SK-N-SH (cell line): ENCODE measurements at regions not wholly inside any gene's neighbourhood (a gene's known extent, or its start where the extent isn't known, plus 50 kb on each side); places are given as distances from the start of the nearest gene placed in this dataset.

Experiments used
- CTCF ChIA-PET: fragments of 300-600, 350-600 bp; formaldehyde crosslinking; extraction: SDS; loops from one replicate; lab custom pipeline; 2021; lab: Yijun Ruan, JAX
- POLR2A ChIA-PET: fragments of 350-600 bp; sonication (Branson Sonifier 250); formaldehyde crosslinking; extraction: SDS; loops from one replicate; lab custom pipeline; 2020; ENCODE audit warnings: antibody characterized with exemption, inconsistent platforms; lab: Yijun Ruan, JAX
- DNase-seq: peaks from one replicate; pipeline ENCODE4 v3.0.0; 2012
- H2AFZ ChIP-seq: fragments of 200-600 bp; sonication (generic); 2 replicates; pipeline ENCODE4 v1.8.1; 2016; ENCODE audit warnings: antibody characterized with exemption, mild to moderate bottlenecking, low read depth
- H3F3A ChIP-seq: fragments of 200-600 bp; sonication (generic); replicated peaks from 2 replicates; pipeline ENCODE3; 2016; ENCODE audit warnings: antibody characterized with exemption, mild to moderate bottlenecking; ENCODE audit not compliant: insufficient read depth
- H3K27ac ChIP-seq, 2 experiments: fragments of 200-500 bp in 1 of 2; fragments of 200-600 bp in 1 of 2; sonication (Bioruptor generic) in 1 of 2; sonication (generic), shearing (Covaris generic) in 1 of 2; 2 replicates each; pipeline versions ENCODE4 v1.5.1 to v1.6.1; 2014 to 2016; ENCODE audit warnings: low read depth in 2 of 2, inconsistent platforms in 1 of 2, low read length in 1 of 2, mild to moderate bottlenecking in 1 of 2, mixed read lengths in 1 of 2
- H3K27me3 ChIP-seq: fragments of 200-600 bp; sonication (generic), shearing (Covaris generic); 2 replicates; pipeline ENCODE4 v1.6.1; 2016; ENCODE audit warnings: mixed run types; ENCODE audit not compliant: insufficient read depth
- H3K36me3 ChIP-seq, 2 experiments: fragments of 200-500 bp in 1 of 2; fragments of 200-600 bp in 1 of 2; sonication (Bioruptor generic) in 1 of 2; sonication (generic) in 1 of 2; replicated peaks in 1 of 2; 2 replicates each; pipeline versions ENCODE3 to v1.5.1; 2014 to 2016; ENCODE audit warnings: low read length in 1 of 2, mild to moderate bottlenecking in 1 of 2; ENCODE audit not compliant: insufficient read depth in 2 of 2, control insufficient read depth in 1 of 2
- H3K4me1 ChIP-seq, 2 experiments: fragments of 200-500 bp in 1 of 2; fragments of 200-600 bp in 1 of 2; sonication (Bioruptor generic) in 1 of 2; sonication (generic), shearing (Covaris generic) in 1 of 2; 2 replicates each; pipeline versions ENCODE4 v1.5.1 to v1.6.1; 2014 to 2016; ENCODE audit warnings: low read depth in 1 of 2, low read length in 1 of 2, mixed run types in 1 of 2; ENCODE audit not compliant: insufficient read depth in 2 of 2, control insufficient read depth in 1 of 2
- H3K4me2 ChIP-seq: fragments of 200-600 bp; sonication (generic), shearing (Covaris generic); 2 replicates; pipeline ENCODE4 v1.6.1; 2017; ENCODE audit warnings: mixed run types
- H3K4me3 ChIP-seq, 2 experiments: fragments of 200-500 bp in 1 of 2; fragments of 200-600 bp in 1 of 2; sonication (Bioruptor generic) in 1 of 2; sonication (generic), shearing (Covaris generic) in 1 of 2; 2 replicates each; pipeline versions ENCODE4 v1.5.1 to v1.8.1; 2014 to 2016; ENCODE audit warnings: low read depth in 2 of 2, inconsistent platforms in 1 of 2, low read length in 1 of 2, mild to moderate bottlenecking in 1 of 2, mixed read lengths in 1 of 2, moderate library complexity in 1 of 2
- H3K79me2 ChIP-seq: fragments of 200-600 bp; sonication (generic); 2 replicates; pipeline ENCODE4 v1.8.1; 2017; ENCODE audit warnings: mild to moderate bottlenecking; ENCODE audit not compliant: insufficient read depth
- H3K9ac ChIP-seq: fragments of 200-600 bp; sonication (generic); 2 replicates; pipeline ENCODE4 v1.6.1; 2017; ENCODE audit warnings: mixed run types
- H3K9me2 ChIP-seq: fragments of 200-600 bp; sonication (generic); 2 replicates; pipeline ENCODE4 v1.6.1; 2017; ENCODE audit warnings: mixed run types
- H3K9me3 ChIP-seq: fragments of 200-600 bp; sonication (generic); 2 replicates; pipeline ENCODE4 v1.6.1; 2017; ENCODE audit warnings: mixed run types, mild to moderate bottlenecking, moderate library complexity
- H4K20me1 ChIP-seq: fragments of 200-600 bp; sonication (generic); 2 replicates; pipeline ENCODE4 v1.6.1; 2017; ENCODE audit warnings: mild to moderate bottlenecking, mixed run types; ENCODE audit not compliant: insufficient read depth
- EP300 ChIP-seq, 2 experiments: IDR thresholded peaks; 2 replicates each; pipeline versions ENCODE4 v1.4.0 to v1.6.1; 2012; ENCODE audit warnings: borderline replicate concordance in 1 of 2, low read depth in 1 of 2, low read length in 1 of 2
- EZH2phosphoT487 ChIP-seq: fragments of 200-600 bp; sonication (generic); IDR thresholded peaks from 2 replicates; pipeline ENCODE4 v1.6.1; 2017; ENCODE audit warnings: low read depth, mixed run types, mild to moderate bottlenecking, antibody characterized with exemption, moderate library complexity, borderline replicate concordance
- FOSL2 ChIP-seq: IDR thresholded peaks from 2 replicates; pipeline ENCODE4 v1.4.0; 2012; ENCODE audit warnings: low read depth, mild to moderate bottlenecking, moderate library complexity, borderline replicate concordance
- FOXJ3 ChIP-seq: sonication (generic); formaldehyde crosslinking; IDR thresholded peaks from 2 replicates; pipeline ENCODE4 v1.5.1; 2020; ENCODE audit warnings: mild to moderate bottlenecking, missing genetic modification reagents
- FOXM1 ChIP-seq: IDR thresholded peaks from 2 replicates; pipeline ENCODE4 v1.4.0; 2012; ENCODE audit warnings: low read depth, mild to moderate bottlenecking
- MXI1 ChIP-seq: IDR thresholded peaks from 2 replicates; pipeline ENCODE4 v1.6.1; 2012; ENCODE audit warnings: mild to moderate bottlenecking, low read depth, low read length, improper control_type of control experiment
- NFIC ChIP-seq: IDR thresholded peaks from 2 replicates; pipeline ENCODE4 v1.4.0; 2012; ENCODE audit warnings: borderline replicate concordance
- RFX5 ChIP-seq: IDR thresholded peaks from 2 replicates; pipeline ENCODE4 v1.6.1; 2012; ENCODE audit warnings: mild to moderate bottlenecking, improper control_type of control experiment, low read length
- SMC3 ChIP-seq: IDR thresholded peaks from 2 replicates; pipeline ENCODE4 v1.6.1; 2012; ENCODE audit warnings: low read depth, low read length, improper control_type of control experiment
- TCF12 ChIP-seq: IDR thresholded peaks from 2 replicates; pipeline ENCODE4 v1.4.0; 2012
- TEAD4 ChIP-seq: IDR thresholded peaks from 2 replicates; pipeline ENCODE4 v1.4.0; 2012; ENCODE audit warnings: mild to moderate bottlenecking, borderline replicate concordance; ENCODE audit not compliant: insufficient read depth
- YY1 ChIP-seq: IDR thresholded peaks from 2 replicates; pipeline ENCODE4 v1.4.0; 2012; ENCODE audit warnings: low read depth, mild to moderate bottlenecking
- WGBS: methylation state at CpG from one replicate; pipeline ENCODE4 v1.1.6; 2017; ENCODE audit warnings: low lambda C conversion rate; 5-methylcytosine and 5-hydroxymethylcytosine counted together
- TF ChIP-seq, protein P1 (sequence below): IDR thresholded peaks from 2 replicates; pipeline ENCODE4 v1.4.0; 2012; ENCODE audit warnings: low read depth, borderline replicate concordance
- TF ChIP-seq, protein P2 (sequence below): fragments of 150-350 bp; IDR thresholded peaks from 2 replicates; pipeline ENCODE4 v1.6.1; 2016; ENCODE audit warnings: mild to moderate bottlenecking, low read depth, low read length
- TF ChIP-seq, protein P3 (sequence below): IDR thresholded peaks from 2 replicates; pipeline ENCODE4; 2012

DNA sequence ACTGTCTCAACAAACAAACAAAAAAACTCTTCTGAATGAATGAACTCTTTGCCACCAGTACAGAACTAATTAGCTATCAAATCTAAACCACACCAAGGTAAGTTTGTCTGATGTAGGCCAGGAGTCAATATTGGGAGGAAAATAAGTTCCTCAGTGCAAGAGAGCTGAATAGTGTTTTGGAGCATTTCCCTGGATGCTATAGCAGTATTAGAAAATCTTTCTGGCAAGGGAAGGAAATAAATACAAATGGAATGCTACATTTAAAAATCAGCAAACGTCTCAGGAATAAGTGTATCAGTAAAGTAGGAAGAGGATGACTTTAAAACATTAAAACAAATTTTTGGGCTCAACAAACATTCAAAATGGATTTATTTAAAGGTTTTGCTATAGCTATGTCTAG lies 81.3 kb upstream of the TMTC4 start:
- Histone ChIP-seq H3K27ac (no peak overlapping the region), H3K36me3 (no peaks in the 10 kb centered on the region)

DNA sequence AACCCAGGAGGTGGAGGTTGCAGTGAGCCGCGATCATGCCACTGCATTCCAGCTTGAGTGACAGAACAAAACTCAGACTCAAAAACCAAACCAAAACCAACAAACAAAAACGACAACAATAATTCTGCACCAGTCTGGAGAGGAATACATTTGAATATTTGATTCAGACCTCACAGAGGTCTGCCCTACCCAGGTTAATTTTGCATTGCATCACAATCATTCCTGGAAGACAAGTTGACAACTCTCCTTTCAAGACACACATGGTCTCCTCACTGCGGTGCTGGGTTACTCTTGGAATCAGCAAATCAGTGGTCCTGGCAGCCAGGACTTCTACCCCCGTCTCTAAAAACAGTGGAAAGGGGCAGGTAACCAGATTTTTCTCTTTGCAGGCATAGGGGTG lies 79.9 kb upstream of the TMTC4 start:
- CTCF ChIA-PET = no interaction called here

More for the DNA sequence above, 81.3 kb upstream of the TMTC4 start:
- 13% methylated on average over 1 of the region's 1 CpG for WGBS
- no peaks in the 10 kb centered on the region for H3K27me3 ChIP-seq
- no peak overlapping the region for H3K4me2 ChIP-seq
- H4K20me1 ChIP-seq = no peaks in the 10 kb centered on the region
- H2AFZ ChIP-seq = no peak overlapping the region
- H3K9me2 ChIP-seq = no peaks in the 10 kb centered on the region
- H3K4me3 ChIP-seq = no peak overlapping the region
- POLR2A ChIA-PET = no interaction called here
- no peaks in the 10 kb centered on the region for H3K79me2 ChIP-seq
- CTCF ChIA-PET = interaction anchor here (1.5 kb wide), 1 partner anchor 11 kb away, joined by 3 read pairs; no protein-coding TSS in a partner anchor
- no peaks in the 10 kb centered on the region for H3F3A ChIP-seq
- no peak overlapping the region for H3K9ac ChIP-seq
- peaks cover 0 to 4% of the 10 kb centered on the region in 2 experiments; a peak in 1 of 4 replicates for H3K4me1 ChIP-seq
- no peak for TF ChIP-seq RFX5
- TF ChIP-seq FOSL2 = no peak
- TF ChIP-seq, all 33 proteins: peak for 0
- no peak for DNase-seq
- H3K9me3 ChIP-seq = no peaks in the 10 kb centered on the region

More for the DNA sequence above, 79.9 kb upstream of the TMTC4 start:
- H3F3A ChIP-seq = no peaks in the 10 kb centered on the region
- H2AFZ ChIP-seq = no peak overlapping the region
- H3K27ac ChIP-seq = no peak overlapping the region
- peaks cover 0 to 4% of the 10 kb centered on the region in 2 experiments; a peak in 1 of 4 replicates for H3K4me1 ChIP-seq
- H3K9ac ChIP-seq = no peak overlapping the region
- WGBS = 57% methylated on average over 5 of the region's 5 CpGs
- TF ChIP-seq, protein P1, sequence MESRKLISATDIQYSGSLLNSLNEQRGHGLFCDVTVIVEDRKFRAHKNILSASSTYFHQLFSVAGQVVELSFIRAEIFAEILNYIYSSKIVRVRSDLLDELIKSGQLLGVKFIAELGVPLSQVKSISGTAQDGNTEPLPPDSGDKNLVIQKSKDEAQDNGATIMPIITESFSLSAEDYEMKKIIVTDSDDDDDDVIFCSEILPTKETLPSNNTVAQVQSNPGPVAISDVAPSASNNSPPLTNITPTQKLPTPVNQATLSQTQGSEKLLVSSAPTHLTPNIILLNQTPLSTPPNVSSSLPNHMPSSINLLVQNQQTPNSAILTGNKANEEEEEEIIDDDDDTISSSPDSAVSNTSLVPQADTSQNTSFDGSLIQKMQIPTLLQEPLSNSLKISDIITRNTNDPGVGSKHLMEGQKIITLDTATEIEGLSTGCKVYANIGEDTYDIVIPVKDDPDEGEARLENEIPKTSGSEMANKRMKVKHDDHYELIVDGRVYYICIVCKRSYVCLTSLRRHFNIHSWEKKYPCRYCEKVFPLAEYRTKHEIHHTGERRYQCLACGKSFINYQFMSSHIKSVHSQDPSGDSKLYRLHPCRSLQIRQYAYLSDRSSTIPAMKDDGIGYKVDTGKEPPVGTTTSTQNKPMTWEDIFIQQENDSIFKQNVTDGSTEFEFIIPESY = no peak
- no peak for TF ChIP-seq RFX5
- no peak for TF ChIP-seq EZH2phosphoT487
- TF ChIP-seq, protein P2, sequence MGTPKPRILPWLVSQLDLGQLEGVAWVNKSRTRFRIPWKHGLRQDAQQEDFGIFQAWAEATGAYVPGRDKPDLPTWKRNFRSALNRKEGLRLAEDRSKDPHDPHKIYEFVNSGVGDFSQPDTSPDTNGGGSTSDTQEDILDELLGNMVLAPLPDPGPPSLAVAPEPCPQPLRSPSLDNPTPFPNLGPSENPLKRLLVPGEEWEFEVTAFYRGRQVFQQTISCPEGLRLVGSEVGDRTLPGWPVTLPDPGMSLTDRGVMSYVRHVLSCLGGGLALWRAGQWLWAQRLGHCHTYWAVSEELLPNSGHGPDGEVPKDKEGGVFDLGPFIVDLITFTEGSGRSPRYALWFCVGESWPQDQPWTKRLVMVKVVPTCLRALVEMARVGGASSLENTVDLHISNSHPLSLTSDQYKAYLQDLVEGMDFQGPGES = no peak
- TF ChIP-seq FOXM1 = no peak
- TF ChIP-seq NFIC = no peak
- TF ChIP-seq FOXJ3 = no peak
- no peak for TF ChIP-seq SMC3
- no peak for TF ChIP-seq MXI1
- TF ChIP-seq, protein P3, sequence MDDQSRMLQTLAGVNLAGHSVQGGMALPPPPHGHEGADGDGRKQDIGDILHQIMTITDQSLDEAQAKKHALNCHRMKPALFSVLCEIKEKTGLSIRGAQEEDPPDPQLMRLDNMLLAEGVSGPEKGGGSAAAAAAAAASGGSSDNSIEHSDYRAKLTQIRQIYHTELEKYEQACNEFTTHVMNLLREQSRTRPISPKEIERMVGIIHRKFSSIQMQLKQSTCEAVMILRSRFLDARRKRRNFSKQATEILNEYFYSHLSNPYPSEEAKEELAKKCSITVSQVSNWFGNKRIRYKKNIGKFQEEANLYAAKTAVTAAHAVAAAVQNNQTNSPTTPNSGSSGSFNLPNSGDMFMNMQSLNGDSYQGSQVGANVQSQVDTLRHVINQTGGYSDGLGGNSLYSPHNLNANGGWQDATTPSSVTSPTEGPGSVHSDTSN = no peak
- TF ChIP-seq TEAD4 = no peak
- TF ChIP-seq EP300 (IDR thresholded peaks at IDR 0.05; ENCODE audit: borderline replicate concordance in 1 of 2, low read depth in 1 of 2, low read length in 1 of 2) = no peak
- TF ChIP-seq YY1 = no peak
- TF ChIP-seq TCF12 = no peak
- H4K20me1 ChIP-seq = no peaks in the 10 kb centered on the region
- no peak for DNase-seq
- no peaks in the 10 kb centered on the region for H3K9me3 ChIP-seq
- POLR2A ChIA-PET = no interaction called here
- no peak overlapping the region for H3K4me3 ChIP-seq
- H3K79me2 ChIP-seq = no peaks in the 10 kb centered on the region
- H3K9me2 ChIP-seq = no peaks in the 10 kb centered on the region
- no peaks in the 10 kb centered on the region for H3K27me3 ChIP-seq
- no peak overlapping the region for H3K4me2 ChIP-seq
- no peaks in the 10 kb centered on the region for H3K36me3 ChIP-seq
